Thoracic aorta (tissue), 2 donors: ENCODE measurements at regions not wholly inside any gene's neighbourhood (a gene's known extent, or its start where the extent isn't known, plus 50 kb on each side); places are given as distances from the start of the nearest gene placed in this dataset.

Experiments used
- ATAC-seq: fragments of 150-250 bp; one replicate; pipeline ENCODE4 v1.8.0; 2017; ENCODE audit warnings: low read depth; ENCODE audit not compliant: insufficient number of reproducible peaks, low FRiP score
- DNase-seq: peaks from one replicate; pipeline ENCODE4 v3.0.0-alpha.2; 2020; ENCODE audit warnings: low spot score
- H3K27ac ChIP-seq, 2 donors: fragments of 200-600 bp; sonication (generic); 1 replicate in 1 of 2; 2 replicates in 1 of 2; pipeline ENCODE4 v1.5.1; 2016; ENCODE audit warnings: mild to moderate bottlenecking in 2 of 2, moderate library complexity in 2 of 2
- H3K27me3 ChIP-seq: fragments of 200-600 bp; sonication (generic); replicated peaks from 2 replicates; pipeline ENCODE4 v1.6.0; 2016; ENCODE audit warnings: mild to moderate bottlenecking; ENCODE audit not compliant: insufficient read depth
- H3K36me3 ChIP-seq: fragments of 200-600 bp; sonication (generic); one replicate; pipeline ENCODE4 v1.5.1; 2016
- H3K4me1 ChIP-seq, 2 donors: fragments of 200-600 bp; sonication (generic); 1 replicate in 1 of 2; 2 replicates in 1 of 2; pipeline versions ENCODE4 v1.5.1 to v1.6.0; 2016; ENCODE audit warnings: low read depth in 2 of 2, mild to moderate bottlenecking in 1 of 2; ENCODE audit not compliant: control insufficient read depth in 1 of 2
- H3K4me3 ChIP-seq: fragments of 200-600 bp; sonication (generic); 2 replicates; pipeline ENCODE4 v1.5.1; 2016; ENCODE audit warnings: mild to moderate bottlenecking
- H3K9me3 ChIP-seq: fragments of 200-600 bp; sonication (generic); 2 replicates; pipeline ENCODE4 v1.5.1; 2016
- TF ChIP-seq, protein P1 (sequence below): fragments of 200-600 bp; sonication (generic); IDR thresholded peaks from one replicate; pipeline ENCODE4 v1.5.1; 2019; ENCODE audit warnings: antibody characterized with exemption

DNA sequence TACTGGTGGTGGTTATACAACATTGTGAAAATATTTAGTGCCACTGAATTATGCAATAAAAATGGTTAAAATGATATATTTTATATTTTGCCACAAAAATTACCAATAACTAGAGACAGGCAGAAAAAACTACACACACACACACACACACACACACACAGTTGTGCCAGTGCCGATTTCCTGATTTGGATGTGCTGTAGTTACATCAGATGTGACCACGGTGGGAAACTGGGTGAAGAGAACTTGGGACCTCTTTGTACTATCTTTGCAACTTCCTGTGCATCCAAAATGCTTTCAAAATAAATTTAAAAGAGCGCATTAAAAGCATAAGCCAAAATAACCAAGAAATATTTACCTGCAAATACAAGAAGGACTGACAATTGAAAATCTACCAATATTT lies 61.6 kb upstream of the CCBE1 start:
- H3K4me3 ChIP-seq = no peak overlapping the region
- H3K36me3 ChIP-seq = no peaks in the 10 kb centered on the region
- no peaks in the 10 kb centered on the region for H3K4me1 ChIP-seq
- DNase-seq (no peak), ATAC-seq (no peak)
- TF ChIP-seq, protein P1, sequence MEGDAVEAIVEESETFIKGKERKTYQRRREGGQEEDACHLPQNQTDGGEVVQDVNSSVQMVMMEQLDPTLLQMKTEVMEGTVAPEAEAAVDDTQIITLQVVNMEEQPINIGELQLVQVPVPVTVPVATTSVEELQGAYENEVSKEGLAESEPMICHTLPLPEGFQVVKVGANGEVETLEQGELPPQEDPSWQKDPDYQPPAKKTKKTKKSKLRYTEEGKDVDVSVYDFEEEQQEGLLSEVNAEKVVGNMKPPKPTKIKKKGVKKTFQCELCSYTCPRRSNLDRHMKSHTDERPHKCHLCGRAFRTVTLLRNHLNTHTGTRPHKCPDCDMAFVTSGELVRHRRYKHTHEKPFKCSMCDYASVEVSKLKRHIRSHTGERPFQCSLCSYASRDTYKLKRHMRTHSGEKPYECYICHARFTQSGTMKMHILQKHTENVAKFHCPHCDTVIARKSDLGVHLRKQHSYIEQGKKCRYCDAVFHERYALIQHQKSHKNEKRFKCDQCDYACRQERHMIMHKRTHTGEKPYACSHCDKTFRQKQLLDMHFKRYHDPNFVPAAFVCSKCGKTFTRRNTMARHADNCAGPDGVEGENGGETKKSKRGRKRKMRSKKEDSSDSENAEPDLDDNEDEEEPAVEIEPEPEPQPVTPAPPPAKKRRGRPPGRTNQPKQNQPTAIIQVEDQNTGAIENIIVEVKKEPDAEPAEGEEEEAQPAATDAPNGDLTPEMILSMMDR = no peak
- no peak overlapping the region for H3K27ac ChIP-seq
- no peaks in the 10 kb centered on the region for H3K27me3 ChIP-seq
- no peaks in the 10 kb centered on the region for H3K9me3 ChIP-seq

DNA sequence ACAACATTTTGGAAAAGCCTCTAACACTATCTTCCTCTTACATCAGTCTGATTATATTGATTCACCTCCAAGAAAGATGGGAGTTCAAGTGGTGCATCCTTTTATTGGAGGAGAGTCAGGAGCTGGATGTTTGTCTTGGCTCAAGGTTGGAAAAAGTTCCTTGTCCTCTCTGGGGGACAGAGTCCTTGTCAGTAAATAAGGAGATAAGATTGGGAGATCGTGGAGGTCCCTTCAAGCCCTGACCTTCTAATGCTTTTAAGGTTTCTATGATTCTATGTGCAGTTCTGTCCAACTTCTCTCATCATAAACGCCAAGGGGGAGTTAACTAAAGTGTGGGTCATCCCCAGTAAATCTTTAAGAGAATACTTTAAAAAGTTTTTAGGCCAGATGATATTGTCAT lies 60.9 kb upstream of the CCBE1 start:
- TF ChIP-seq, protein P1 = no peak
- DNase-seq = no peak

GRCh38 chr18:59752666-59753065 lies 55.4 kb upstream of the CCBE1 start:
- Histone ChIP-seq H3K4me1 (no peaks in the 10 kb centered on the region), H3K36me3 (no peaks in the 10 kb centered on the region), H3K4me3 (no peak overlapping the region), H3K9me3 (no peaks in the 10 kb centered on the region), H3K27ac (no peak overlapping the region), H3K27me3 (no peaks in the 10 kb centered on the region)
- ATAC-seq (no peak), DNase-seq (no peak)
- TF ChIP-seq, protein P1 = no peak

More for the DNA sequence above, 60.9 kb upstream of the CCBE1 start:
- H3K4me3 ChIP-seq = no peak overlapping the region
- H3K27ac ChIP-seq = no peak overlapping the region
- no peaks in the 10 kb centered on the region for H3K36me3 ChIP-seq
- H3K9me3 ChIP-seq = no peaks in the 10 kb centered on the region
- no peaks in the 10 kb centered on the region for H3K27me3 ChIP-seq
- H3K4me1 ChIP-seq = no peaks in the 10 kb centered on the region
- no peak for ATAC-seq

DNA sequence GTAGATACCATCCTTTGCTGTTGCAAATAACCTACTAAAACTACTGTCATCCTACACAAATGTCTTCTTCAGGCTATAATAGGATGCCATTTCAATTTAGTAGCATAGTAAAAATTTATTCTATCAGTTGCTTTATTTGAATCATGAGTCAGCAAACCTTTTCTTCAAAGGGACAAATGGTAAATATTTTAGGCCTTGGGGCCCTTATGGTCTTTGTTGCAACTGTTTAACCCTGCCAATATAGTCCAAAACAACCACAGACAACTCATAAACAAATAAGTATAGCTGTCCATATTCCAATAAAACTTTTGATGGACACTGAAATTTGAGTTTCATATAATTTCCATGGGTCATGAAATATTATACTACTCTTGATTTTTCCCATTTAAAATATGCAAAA lies 54.0 kb upstream of the CCBE1 start:
- Histone ChIP-seq H3K27me3 (no peaks in the 10 kb centered on the region), H3K4me3 (no peak overlapping the region), H3K9me3 (no peaks in the 10 kb centered on the region), H3K27ac (no peak overlapping the region), H3K36me3 (no peaks in the 10 kb centered on the region), H3K4me1 (no peaks in the 10 kb centered on the region)
- ATAC-seq (no peak), DNase-seq (no peak)
- TF ChIP-seq, protein P1 = no peak

- TF ChIP-seq, protein P1 = no peak
- DNase-seq = no peak
- Histone ChIP-seq H3K4me1 (no peaks in the 10 kb centered on the region), H3K4me3 (no peak overlapping the region), H3K36me3 (no peaks in the 10 kb centered on the region), H3K9me3 (no peaks in the 10 kb centered on the region), H3K27ac (no peak overlapping the region), H3K27me3 (no peaks in the 10 kb centered on the region)
- ATAC-seq = no peak
Measured at GRCh38 chr18:59748628-59749360, 51.6 kb upstream of the CCBE1 start.
